Heart right ventricle (tissue), 16 donors: ENCODE measurements at regions not wholly inside any gene's neighbourhood (a gene's known extent, or its start where the extent isn't known, plus 50 kb on each side); places are given as distances from the start of the nearest gene placed in this dataset.
A peak's percentile ranks its signal among the peaks of the same experiment; 100 is the strongest.

Experiments used
- ATAC-seq, 8 donors: fragments of 200-7000 bp; cut with Tn5 transposase; one replicate each; pipeline ENCODE4 v1.9.1; 2020; ENCODE audit warnings: mild to moderate bottlenecking in 8 of 8, moderate library complexity in 8 of 8, moderate number of reproducible peaks in 1 of 8
- DNase-seq, 2 donors: peaks; one replicate each; pipeline ENCODE4 v3.0.0-alpha.2; 2020
- H3K27ac ChIP-seq, 10 donors: fragments of 200-600 bp; sonication (generic) in 2 of 10; one replicate each; pipeline versions ENCODE4 v1.5.0 to v1.8.0; 2020 to 2022; ENCODE audit warnings: mild to moderate bottlenecking in 3 of 10
- H3K27me3 ChIP-seq, 7 donors: fragments of 200-600 bp; one replicate each; pipeline ENCODE4 v1.8.0; 2021 to 2022; ENCODE audit warnings: mild to moderate bottlenecking in 2 of 7
- H3K36me3 ChIP-seq, 9 donors: fragments of 200-600 bp; sonication (generic) in 1 of 9; one replicate each; pipeline versions ENCODE4 v1.5.0 to v1.8.0; 2020 to 2022; ENCODE audit warnings: mild to moderate bottlenecking in 2 of 9
- H3K4me1 ChIP-seq, 9 donors: fragments of 200-600 bp; sonication (generic) in 1 of 9; one replicate each; pipeline versions ENCODE4 v1.5.0 to v1.8.0; 2020 to 2022; ENCODE audit warnings: mild to moderate bottlenecking in 4 of 9
- H3K4me3 ChIP-seq, 10 donors: fragments of 200-600 bp; sonication (generic) in 2 of 10; one replicate each; pipeline versions ENCODE4 v1.5.0 to v1.8.0; 2020 to 2022; ENCODE audit warnings: mild to moderate bottlenecking in 7 of 10, moderate library complexity in 2 of 10
- H3K9me3 ChIP-seq, 11 donors: fragments of 200-600 bp in 10 of 11; sonication (generic) in 2 of 11; one replicate each; pipeline versions ENCODE4 v1.5.0 to v1.8.0; 2013 to 2022; ENCODE audit warnings: mild to moderate bottlenecking in 2 of 11, control low read depth in 1 of 11, moderate library complexity in 1 of 11
- WGBS, 2 donors: extraction: QIAGEN DNeasy Blood & Tissue Kit; methylation state at CpG; one replicate each; pipeline ENCODE4 v1.1.7; 2013; ENCODE audit warnings: inconsistent platforms in 1 of 2; 5-methylcytosine and 5-hydroxymethylcytosine counted together
- intact Hi-C, 10 donors: fragments of 100-400 bp; cut with DNase I; formaldehyde crosslinking; loops; one replicate each; pipeline versions ENCODE4 v1.11.1 to v1.14.2; 2022
- TF ChIP-seq, protein P1 (sequence below), 9 donors: fragments of 200-600 bp; sonication (generic) in 2 of 9; IDR thresholded peaks; one replicate each; pipeline versions ENCODE4 v1.5.0 to v1.8.0; 2021 to 2022; ENCODE audit warnings: antibody characterized with exemption in 9 of 9, mild to moderate bottlenecking in 5 of 9, moderate library complexity in 1 of 9
- donor health status: Arrhythmogenic right ventricular cardiomyopathy.
- donor health status: ischemic (EF 13 %, LVEDD 7.1; RV severe dilation, severe dysfunction).
- donor health status: healthy with polysubstance abuse.
- donor health status: DM: no; HTN: yes; CAD: no.
- donor health status: DM: no; HTN: no; CAD: no.
- donor health status: ischemic (EF 25% LVEDD 6.9; RV normal size, moderate dysfunction).
- donor health status: ischemic (EF 25% LVEDD 5.7; RV mildly dilated, moderate dysfunction).
- donor health status: healthy.
- donor health status: DM: yes; HTN: yes; CAD: no.
- donor health status: Ischemic cardiomyopathy.
- donor health status: ischemic (EF 35%, LVEDD 5.7; RV mildly dilated, moderate dysfunction).
- donor health status: nonischemic (EF 11% LVEDD 7.7; RV severe dilation, severe dysfunction).
- donor health status: DM: yes; HTN: yes; CAD: no.
- donor health status: PGD.
- donor health status: ischemic (EF 29% LVEDD 5.4; RV normal size, mild dysfunction).
- donor health status: nonischemic (EF 23%, LVEDD 6.1; RV moderate dilation, normal function).

DNA sequence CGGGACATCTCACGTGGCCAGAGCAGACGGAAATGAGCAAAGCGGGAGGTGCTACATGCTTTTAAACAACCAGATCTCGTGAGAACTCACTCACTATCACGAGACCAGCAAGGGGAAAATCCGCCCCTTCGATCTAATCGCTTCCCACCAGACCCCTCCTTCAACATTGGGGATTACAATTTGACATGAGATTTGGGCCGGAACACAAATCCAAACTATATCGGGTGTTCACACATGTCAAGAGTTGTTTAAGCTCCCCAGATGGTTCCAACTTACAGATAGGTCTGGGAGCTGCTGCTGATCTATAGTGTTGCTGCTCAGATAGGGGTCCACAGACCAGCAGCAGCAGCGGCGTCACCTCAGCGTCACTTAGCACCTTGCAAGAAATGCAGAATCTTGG lies 194.9 kb downstream of the GPAM start:
- no peaks in the 10 kb centered on the region for H3K4me1 ChIP-seq
- TF ChIP-seq, protein P1, sequence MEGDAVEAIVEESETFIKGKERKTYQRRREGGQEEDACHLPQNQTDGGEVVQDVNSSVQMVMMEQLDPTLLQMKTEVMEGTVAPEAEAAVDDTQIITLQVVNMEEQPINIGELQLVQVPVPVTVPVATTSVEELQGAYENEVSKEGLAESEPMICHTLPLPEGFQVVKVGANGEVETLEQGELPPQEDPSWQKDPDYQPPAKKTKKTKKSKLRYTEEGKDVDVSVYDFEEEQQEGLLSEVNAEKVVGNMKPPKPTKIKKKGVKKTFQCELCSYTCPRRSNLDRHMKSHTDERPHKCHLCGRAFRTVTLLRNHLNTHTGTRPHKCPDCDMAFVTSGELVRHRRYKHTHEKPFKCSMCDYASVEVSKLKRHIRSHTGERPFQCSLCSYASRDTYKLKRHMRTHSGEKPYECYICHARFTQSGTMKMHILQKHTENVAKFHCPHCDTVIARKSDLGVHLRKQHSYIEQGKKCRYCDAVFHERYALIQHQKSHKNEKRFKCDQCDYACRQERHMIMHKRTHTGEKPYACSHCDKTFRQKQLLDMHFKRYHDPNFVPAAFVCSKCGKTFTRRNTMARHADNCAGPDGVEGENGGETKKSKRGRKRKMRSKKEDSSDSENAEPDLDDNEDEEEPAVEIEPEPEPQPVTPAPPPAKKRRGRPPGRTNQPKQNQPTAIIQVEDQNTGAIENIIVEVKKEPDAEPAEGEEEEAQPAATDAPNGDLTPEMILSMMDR (IDR thresholded peaks at IDR 0.05), result no peak
- H3K4me3 ChIP-seq, result no peak overlapping the region
- H3K27ac ChIP-seq, result no peak overlapping the region
- DNase-seq, result no peak
- H3K36me3 ChIP-seq, result no peaks in the 10 kb centered on the region
- peaks cover 0 to 9% (median 0%) of the 10 kb centered on the region in 11 donors for H3K9me3 ChIP-seq
- peaks cover 0 to 18% (median 5%) of the 10 kb centered on the region in 7 donors for H3K27me3 ChIP-seq
- no peak for ATAC-seq
- intact Hi-C loops, result no loop called here
- 68 to 71% methylated on average over 14 of the region's 14 CpGs for WGBS, 2 donors

DNA sequence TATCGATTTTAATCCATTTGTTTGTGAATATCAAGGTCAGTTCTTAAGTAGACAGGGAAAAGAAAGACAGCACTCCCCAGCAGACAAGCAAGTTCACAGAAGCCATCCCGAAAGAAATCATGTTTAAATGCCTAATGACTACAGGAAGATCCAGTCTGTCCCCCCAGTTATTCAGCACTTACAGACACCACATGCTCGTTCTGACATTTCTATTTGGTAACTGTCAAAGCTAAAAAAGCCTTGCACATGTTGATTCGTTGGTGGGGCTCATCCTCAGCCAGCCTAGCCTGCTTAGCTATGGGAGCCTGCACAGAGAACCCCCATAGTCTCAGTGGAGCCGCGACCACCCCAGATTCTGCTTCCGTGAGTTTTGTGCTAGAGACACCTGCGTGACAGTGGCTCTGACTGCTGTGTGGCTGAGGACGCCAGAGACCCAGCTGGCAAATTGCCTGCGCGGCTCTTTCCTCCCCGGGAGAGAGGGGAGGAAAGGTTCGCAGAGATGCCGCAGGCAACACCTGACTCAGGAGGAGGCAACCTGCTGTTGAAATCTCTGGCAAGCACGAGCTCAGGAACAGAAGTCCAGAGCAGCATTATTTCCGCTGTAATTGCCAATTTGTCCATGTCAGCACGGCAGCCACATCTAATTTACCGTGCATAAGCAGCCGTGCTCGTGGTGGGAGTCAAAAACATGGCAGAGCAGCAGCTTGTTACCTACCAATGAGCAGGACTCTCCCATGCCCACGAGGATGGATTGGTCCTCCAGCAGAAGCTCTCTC lies 194.2 kb downstream of the GPAM start:
- no peaks in the 10 kb centered on the region for H3K4me1 ChIP-seq
- H3K4me3 ChIP-seq, result no peak overlapping the region
- H3K27ac ChIP-seq, result no peak overlapping the region
- no peaks in the 10 kb centered on the region for H3K36me3 ChIP-seq
- WGBS, 2 donors, result 76 to 78% methylated on average over 21 of the region's 21 CpGs
- intact Hi-C loops, result no loop called here
- no peak for DNase-seq
- TF ChIP-seq, protein P1 (IDR thresholded peaks at IDR 0.05), result no peak
- ATAC-seq, result no peak
- peaks cover 0 to 18% (median 5%) of the 10 kb centered on the region in 7 donors for H3K27me3 ChIP-seq
- peaks cover 0 to 9% (median 0%) of the 10 kb centered on the region in 11 donors for H3K9me3 ChIP-seq

DNA sequence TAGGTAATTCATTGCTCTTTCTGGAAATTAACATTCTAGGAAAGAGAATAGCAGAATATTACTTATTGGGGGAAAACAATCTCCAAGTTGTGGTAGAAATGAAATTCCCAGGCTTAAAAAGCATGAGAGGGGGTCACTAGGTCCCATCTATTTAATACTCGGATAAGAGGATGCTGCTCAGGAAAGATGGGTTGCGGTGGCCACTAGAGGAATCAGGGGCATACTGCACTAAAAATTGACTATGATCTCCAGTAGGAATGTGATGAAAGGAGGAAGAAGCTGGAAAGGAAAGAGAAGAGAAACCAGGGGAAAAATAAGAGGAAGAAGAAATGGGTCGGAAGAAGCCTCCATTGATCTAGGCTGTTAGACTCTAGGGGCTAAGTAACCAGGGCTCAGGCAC lies 192.8 kb downstream of the GPAM start:
- Histone ChIP-seq H3K36me3 (no peaks in the 10 kb centered on the region), H3K27me3 (peaks cover 0 to 18% (median 5%) of the 10 kb centered on the region in 7 donors), H3K9me3 (peaks cover 0 to 21% (median 0%) of the 10 kb centered on the region in 11 donors), H3K4me3 (no peak overlapping the region), H3K4me1 (no peaks in the 10 kb centered on the region), H3K27ac (no peak overlapping the region)
- TF ChIP-seq, protein P1 (IDR thresholded peaks at IDR 0.05), result peak in 2 of 9 donors; percentile 8 to 14
- ATAC-seq, result no peak
- intact Hi-C loops, result no loop called here
- WGBS, 2 donors, result 64 to 74% methylated on average over 3 of the region's 3 CpGs
- no peak for DNase-seq

DNA sequence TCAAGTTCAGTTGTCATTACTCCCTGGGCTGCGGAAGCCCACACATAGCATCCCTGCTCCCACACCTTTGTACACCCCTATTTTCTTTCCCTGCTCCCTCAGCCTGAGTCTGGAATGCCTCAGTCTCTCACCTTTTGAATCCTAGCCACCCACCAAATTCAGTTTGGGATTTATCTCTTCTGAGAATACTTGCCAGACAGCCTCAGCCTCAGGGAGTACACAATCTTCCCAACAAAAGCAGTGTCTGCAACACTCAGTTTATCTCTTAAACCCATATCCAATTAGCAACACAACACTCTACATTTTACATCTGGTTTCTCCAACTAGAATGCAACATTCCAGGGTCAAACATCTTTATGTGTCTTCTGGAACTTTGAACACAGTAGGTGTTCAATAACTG lies 190.2 kb downstream of the GPAM start:
- WGBS, 2 donors, result 55 to 69% methylated on average over 1 of the region's 1 CpG
- H3K36me3 ChIP-seq, result no peaks in the 10 kb centered on the region
- peaks cover 0 to 21% (median 0%) of the 10 kb centered on the region in 11 donors for H3K9me3 ChIP-seq
- intact Hi-C loops, result no loop called here
- no peak overlapping the region for H3K4me3 ChIP-seq
- H3K4me1 ChIP-seq, result no peaks in the 10 kb centered on the region
- no peak overlapping the region for H3K27ac ChIP-seq
- no peak for ATAC-seq
- DNase-seq, result no peak
- TF ChIP-seq, protein P1 (IDR thresholded peaks at IDR 0.05), result no peak
- peaks cover 0 to 19% (median 0%) of the 10 kb centered on the region in 7 donors for H3K27me3 ChIP-seq
